Ishikawa (cell line): ENCODE measurements at regions not wholly inside any gene's neighbourhood (a gene's known extent, or its start where the extent isn't known, plus 50 kb on each side); places are given as distances from the start of the nearest gene placed in this dataset.

ENCODE experiments used
- EGR1 ChIP-seq: IDR thresholded peaks from 2 replicates; pipeline ENCODE4 v1.6.1; 2012
- EP300 ChIP-seq: IDR thresholded peaks from 2 replicates; pipeline ENCODE4 v1.6.1; 2012; ENCODE audit warnings: borderline replicate concordance
- NFIC ChIP-seq: IDR thresholded peaks from 2 replicates; pipeline ENCODE4 v1.6.1; 2012
- TCF12 ChIP-seq: IDR thresholded peaks from 2 replicates; pipeline ENCODE4 v1.6.1; 2012; ENCODE audit warnings: low read depth
- YY1 ChIP-seq: IDR thresholded peaks from 2 replicates; pipeline ENCODE4 v1.6.1; 2012; ENCODE audit warnings: low read depth

- TF ChIP-seq NFIC (no peak), EP300 (no peak), YY1 (no peak), TCF12 (no peak), EGR1 (no peak)
Observed at GRCh38 chr2:34670482-34670881, 1071.4 kb upstream of the FAM98A start.
